GM12873 (cell line): ENCODE measurements at regions not wholly inside any gene's neighbourhood (a gene's known extent, or its start where the extent isn't known, plus 50 kb on each side); places are given as distances from the start of the nearest gene placed in this dataset.

Experiments
- TF ChIP-seq, protein P1 (sequence below): IDR thresholded peaks from 2 replicates; pipeline ENCODE4 v1.5.1; 2012; ENCODE audit warnings: low read depth, mild to moderate bottlenecking, moderate library complexity, low read length, control low read depth; ENCODE audit not compliant: insufficient read depth; ENCODE audit errors: missing control alignments

- TF ChIP-seq, protein P1, sequence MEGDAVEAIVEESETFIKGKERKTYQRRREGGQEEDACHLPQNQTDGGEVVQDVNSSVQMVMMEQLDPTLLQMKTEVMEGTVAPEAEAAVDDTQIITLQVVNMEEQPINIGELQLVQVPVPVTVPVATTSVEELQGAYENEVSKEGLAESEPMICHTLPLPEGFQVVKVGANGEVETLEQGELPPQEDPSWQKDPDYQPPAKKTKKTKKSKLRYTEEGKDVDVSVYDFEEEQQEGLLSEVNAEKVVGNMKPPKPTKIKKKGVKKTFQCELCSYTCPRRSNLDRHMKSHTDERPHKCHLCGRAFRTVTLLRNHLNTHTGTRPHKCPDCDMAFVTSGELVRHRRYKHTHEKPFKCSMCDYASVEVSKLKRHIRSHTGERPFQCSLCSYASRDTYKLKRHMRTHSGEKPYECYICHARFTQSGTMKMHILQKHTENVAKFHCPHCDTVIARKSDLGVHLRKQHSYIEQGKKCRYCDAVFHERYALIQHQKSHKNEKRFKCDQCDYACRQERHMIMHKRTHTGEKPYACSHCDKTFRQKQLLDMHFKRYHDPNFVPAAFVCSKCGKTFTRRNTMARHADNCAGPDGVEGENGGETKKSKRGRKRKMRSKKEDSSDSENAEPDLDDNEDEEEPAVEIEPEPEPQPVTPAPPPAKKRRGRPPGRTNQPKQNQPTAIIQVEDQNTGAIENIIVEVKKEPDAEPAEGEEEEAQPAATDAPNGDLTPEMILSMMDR = no peak
Observed at GRCh38 chr6:129932321-129932720, 71.2 kb upstream of the TMEM244 start.

DNA sequence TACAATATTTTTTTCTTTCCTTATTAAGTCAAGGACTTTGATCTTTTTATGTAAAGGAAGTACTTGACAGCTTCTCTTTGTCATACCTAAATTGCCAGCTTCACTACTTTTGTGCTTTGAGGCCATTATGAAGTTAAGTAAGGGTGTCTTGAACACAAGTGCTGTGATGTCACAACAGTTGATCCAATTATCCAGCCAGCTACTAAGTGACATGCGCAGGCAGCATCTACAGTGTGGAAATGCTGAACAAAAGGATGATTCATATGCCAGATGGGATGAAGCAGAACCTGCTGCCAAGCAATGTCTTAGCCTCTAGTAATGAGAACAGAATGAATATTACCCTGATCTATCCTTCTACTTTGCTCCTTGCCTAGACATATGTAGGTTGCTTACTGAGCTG is 68.3 kb upstream of the TMEM244 start:
- TF ChIP-seq, protein P1 = no peak

DNA sequence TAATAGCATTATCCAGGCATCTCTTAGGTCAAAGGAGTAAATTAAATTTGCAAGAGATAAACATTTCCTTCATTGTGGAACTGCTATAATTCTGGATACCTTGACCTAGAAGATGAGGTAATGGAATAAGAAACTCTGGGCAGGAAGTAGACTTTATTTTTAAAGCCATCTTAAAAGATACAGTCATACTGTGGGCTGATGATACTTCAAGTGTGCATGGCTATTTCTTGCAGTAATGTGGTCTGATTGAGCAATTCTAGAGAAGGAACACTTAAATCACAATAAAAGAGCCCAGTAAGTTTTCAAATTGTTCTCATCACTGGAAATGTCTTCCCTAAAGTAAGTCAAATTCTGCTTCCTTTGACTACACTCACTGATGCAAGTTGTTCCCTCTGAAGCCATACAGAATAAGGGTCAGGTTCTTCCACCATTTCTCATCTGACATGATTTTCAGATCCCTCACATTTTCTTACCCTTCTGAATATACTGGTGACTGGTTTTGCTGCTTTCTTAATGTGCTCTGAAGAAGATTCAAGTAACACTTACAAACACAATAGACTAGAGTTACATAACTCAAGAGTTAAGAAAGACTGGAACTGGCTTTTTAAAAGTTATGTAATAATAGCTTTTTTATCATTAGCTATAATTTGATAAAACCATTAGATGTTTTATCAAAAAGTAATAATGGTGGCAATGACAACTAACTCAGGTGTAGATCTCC is 62.6 kb upstream of the TMEM244 start:
- TF ChIP-seq, protein P1 = no peak

DNA sequence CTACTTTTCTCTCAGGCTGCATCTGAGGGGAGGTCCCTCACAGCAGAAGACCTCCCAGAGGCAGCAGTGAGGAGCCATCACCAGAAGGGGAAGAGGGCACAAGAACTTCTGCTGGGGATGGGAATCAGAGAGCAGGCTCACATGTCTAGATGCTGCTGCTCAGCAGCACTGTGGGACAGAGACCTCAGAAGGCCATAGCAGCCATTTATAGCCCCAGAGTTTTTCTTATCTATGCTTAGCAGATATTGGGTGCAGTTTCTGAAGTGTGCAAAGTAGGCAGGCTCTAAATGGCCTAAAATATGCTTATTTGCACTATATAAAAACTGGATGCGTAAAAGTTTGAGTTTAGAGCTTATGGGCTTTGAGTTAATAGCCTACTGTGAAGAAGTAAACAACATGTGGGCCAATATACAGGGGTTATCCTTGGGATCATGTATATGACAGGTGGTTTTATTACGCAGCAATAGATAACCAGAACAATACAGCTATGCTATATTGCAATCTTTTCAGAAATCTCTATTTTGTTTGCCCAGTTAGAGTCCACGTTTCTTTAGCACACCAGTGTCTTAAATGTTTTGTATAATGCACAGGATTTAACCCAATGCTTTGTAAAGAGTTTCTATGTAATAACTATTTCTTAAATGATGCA is 60.2 kb upstream of the TMEM244 start:
- TF ChIP-seq, protein P1 = no peak

DNA sequence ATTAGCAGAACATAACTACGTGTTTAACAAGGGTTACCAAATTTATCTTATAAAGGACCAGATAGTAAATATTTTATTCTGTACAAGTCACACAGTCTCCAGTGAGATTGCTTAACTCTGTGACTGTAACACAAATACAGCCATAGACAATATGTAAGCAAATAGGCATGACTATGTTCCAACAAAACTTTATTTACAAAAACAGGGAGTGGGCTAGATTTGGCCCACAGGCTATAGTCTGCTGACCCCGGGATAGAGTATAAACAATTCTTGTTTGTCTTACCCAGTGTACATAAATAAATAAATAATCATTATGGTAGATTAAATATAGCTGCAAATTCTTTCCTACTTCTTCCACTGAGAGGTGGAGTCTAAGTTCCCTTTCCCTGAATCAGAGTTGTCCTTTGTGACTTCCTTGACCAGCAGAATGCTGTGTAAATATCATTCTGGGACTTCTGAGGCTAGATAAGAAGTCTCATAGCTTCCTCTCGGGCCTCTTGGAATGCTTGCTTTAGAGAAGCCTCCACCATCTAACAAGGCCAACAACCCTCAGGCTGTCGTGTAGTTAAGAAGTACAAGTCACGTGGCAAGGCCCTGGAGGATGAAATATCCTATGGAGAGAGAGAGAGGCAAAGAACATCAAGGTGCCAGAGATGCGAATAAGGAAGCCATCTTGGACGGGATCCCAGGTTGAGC is 59.1 kb upstream of the TMEM244 start:
- TF ChIP-seq, protein P1 = no peak

GRCh38 chr6:129911732-129912131 is 50.6 kb upstream of the TMEM244 start:
- TF ChIP-seq, protein P1 = no peak
